ENCODE measurements at regions not wholly inside any gene's neighbourhood (a gene's known extent, or its start where the extent isn't known, plus 50 kb on each side); places are given as distances from the start of the nearest gene placed in this dataset.

- no peak overlapping the region for H3K18ac ChIP-seq (ENCODE audit: low read depth, low read length)
- H3K23ac ChIP-seq (ENCODE audit: low read depth, low read length): no peak overlapping the region
- H3K27me3 ChIP-seq (ENCODE audit: control insufficient read depth, insufficient read depth, low read length): no peaks in the 10 kb centered on the region
- no peak overlapping the region for H2AK9ac ChIP-seq (replicated peaks; ENCODE audit: low read depth, low read length, poor library complexity)
- H2BK20ac ChIP-seq (ENCODE audit: low read depth, low read length): no peak overlapping the region
- TF ChIP-seq CHD1 (IDR thresholded peaks at IDR 0.05; ENCODE audit: low read depth, low read length) (no peak), CEBPB (IDR thresholded peaks at IDR 0.05; ENCODE audit: low read depth, low read length) (no peak), RAD21 (IDR thresholded peaks at IDR 0.05; ENCODE audit: low read length) (no peak), MAZ (IDR thresholded peaks at IDR 0.05; ENCODE audit: borderline replicate concordance, low read depth, low read length) (no peak), RFX5 (IDR thresholded peaks at IDR 0.05; ENCODE audit: low read depth, low read length) (no peak), FOS (IDR thresholded peaks at IDR 0.05; ENCODE audit: low read depth, low read length) (no peak), NFE2L2 (IDR thresholded peaks at IDR 0.05; ENCODE audit: low read depth, low read length) (no peak), RCOR1 (IDR thresholded peaks at IDR 0.05; ENCODE audit: insufficient replicate concordance, low read length) (no peak), MAFK (IDR thresholded peaks at IDR 0.05; ENCODE audit: low read depth, low read length) (no peak), POLR2A (IDR thresholded peaks at IDR 0.05; ENCODE audit: low read depth, low read length) (no peak), SMC3 (IDR thresholded peaks at IDR 0.05; ENCODE audit: low read depth, low read length) (no peak)
- TF ChIP-seq, protein P1, sequence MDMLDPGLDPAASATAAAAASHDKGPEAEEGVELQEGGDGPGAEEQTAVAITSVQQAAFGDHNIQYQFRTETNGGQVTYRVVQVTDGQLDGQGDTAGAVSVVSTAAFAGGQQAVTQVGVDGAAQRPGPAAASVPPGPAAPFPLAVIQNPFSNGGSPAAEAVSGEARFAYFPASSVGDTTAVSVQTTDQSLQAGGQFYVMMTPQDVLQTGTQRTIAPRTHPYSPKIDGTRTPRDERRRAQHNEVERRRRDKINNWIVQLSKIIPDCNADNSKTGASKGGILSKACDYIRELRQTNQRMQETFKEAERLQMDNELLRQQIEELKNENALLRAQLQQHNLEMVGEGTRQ (IDR thresholded peaks at IDR 0.05; ENCODE audit: low read depth, low read length): no peak
- TF ChIP-seq, protein P2, sequence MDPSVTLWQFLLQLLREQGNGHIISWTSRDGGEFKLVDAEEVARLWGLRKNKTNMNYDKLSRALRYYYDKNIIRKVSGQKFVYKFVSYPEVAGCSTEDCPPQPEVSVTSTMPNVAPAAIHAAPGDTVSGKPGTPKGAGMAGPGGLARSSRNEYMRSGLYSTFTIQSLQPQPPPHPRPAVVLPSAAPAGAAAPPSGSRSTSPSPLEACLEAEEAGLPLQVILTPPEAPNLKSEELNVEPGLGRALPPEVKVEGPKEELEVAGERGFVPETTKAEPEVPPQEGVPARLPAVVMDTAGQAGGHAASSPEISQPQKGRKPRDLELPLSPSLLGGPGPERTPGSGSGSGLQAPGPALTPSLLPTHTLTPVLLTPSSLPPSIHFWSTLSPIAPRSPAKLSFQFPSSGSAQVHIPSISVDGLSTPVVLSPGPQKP (IDR thresholded peaks at IDR 0.05; ENCODE audit: borderline replicate concordance, low read depth, low read length): no peak
- TF ChIP-seq, protein P3, sequence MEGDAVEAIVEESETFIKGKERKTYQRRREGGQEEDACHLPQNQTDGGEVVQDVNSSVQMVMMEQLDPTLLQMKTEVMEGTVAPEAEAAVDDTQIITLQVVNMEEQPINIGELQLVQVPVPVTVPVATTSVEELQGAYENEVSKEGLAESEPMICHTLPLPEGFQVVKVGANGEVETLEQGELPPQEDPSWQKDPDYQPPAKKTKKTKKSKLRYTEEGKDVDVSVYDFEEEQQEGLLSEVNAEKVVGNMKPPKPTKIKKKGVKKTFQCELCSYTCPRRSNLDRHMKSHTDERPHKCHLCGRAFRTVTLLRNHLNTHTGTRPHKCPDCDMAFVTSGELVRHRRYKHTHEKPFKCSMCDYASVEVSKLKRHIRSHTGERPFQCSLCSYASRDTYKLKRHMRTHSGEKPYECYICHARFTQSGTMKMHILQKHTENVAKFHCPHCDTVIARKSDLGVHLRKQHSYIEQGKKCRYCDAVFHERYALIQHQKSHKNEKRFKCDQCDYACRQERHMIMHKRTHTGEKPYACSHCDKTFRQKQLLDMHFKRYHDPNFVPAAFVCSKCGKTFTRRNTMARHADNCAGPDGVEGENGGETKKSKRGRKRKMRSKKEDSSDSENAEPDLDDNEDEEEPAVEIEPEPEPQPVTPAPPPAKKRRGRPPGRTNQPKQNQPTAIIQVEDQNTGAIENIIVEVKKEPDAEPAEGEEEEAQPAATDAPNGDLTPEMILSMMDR (conservative IDR thresholded peaks at IDR 0.05; ENCODE audit: low read depth, low read length): no peak
- no peaks in the 10 kb centered on the region for H3K79me1 ChIP-seq (ENCODE audit: low read depth in 1 of 2, low read length in 2 of 2)
- no peaks in the 10 kb centered on the region for H3K36me3 ChIP-seq (ENCODE audit: control insufficient read depth, insufficient read depth, low read length)
- H3K4me2 ChIP-seq (ENCODE audit: low read depth, low read length): no peak overlapping the region
- no peak overlapping the region for H4K5ac ChIP-seq (ENCODE audit: low read depth, low read length)
- WGBS, 2 experiments (ENCODE audit: extremely low coverage in 2 of 2, insufficient read length in 1 of 2): no CpG with 5 or more reads among the region's 1 CpG
- ChIA-PET CTCF (interaction anchor here (1.0 to 1.1 kb wide), 2 partner anchors 15 kb away, joined by 3 read pairs; no protein-coding TSS in a partner anchor), POLR2A (ENCODE audit: unreplicated experiment) (no interaction called here)
- no peak overlapping the region for H4K91ac ChIP-seq (ENCODE audit: insufficient read depth, low read depth, low read length)
- DNase-seq (peak; percentile 24), ATAC-seq (ENCODE audit: low read depth) (no peak)
- H2BK120ac ChIP-seq (ENCODE audit: low read depth, low read length): no peak overlapping the region
- no peak overlapping the region for H3K14ac ChIP-seq (replicated peaks; ENCODE audit: low read depth, low read length)
- no peak overlapping the region for H2AFZ ChIP-seq (replicated peaks; ENCODE audit: low read length, poor library complexity)
- H3K27ac ChIP-seq (ENCODE audit: insufficient read depth, low read length): no peak overlapping the region
- intact Hi-C loops (cut with micrococcal nuclease): no loop called here
- no peak overlapping the region for H4K8ac ChIP-seq (ENCODE audit: low read depth in 2 of 2, low read length in 2 of 2)
- no TSS peak for BruUV-seq (replicated peaks)
- dilution Hi-C loops (cut with HindIII; ENCODE audit: low sequenced_read_pairs, unreplicated experiment): no loop called here
- in situ Hi-C loops (cut with MboI; ENCODE audit: low sequenced_read_pairs): no loop called here
- H3K4ac ChIP-seq (ENCODE audit: low read depth, low read length): no peak overlapping the region
- H3K9me1 ChIP-seq (ENCODE audit: insufficient read depth, low read length): no peaks in the 10 kb centered on the region; the same call in 1 of the 2 replicates
- H2BK5ac ChIP-seq (ENCODE audit: low read depth, low read length, poor library complexity, severe bottlenecking): no peak overlapping the region
- no peak overlapping the region for H3K4me3 ChIP-seq (ENCODE audit: insufficient read depth, low read depth, low read length)
- no peaks in the 10 kb centered on the region for H4K20me1 ChIP-seq (ENCODE audit: insufficient read depth, low read length)
- H2BK15ac ChIP-seq (ENCODE audit: low read depth, low read length): no peak overlapping the region
- no peaks in the 10 kb centered on the region for H3K9me3 ChIP-seq (ENCODE audit: control insufficient read depth, insufficient read depth, low read length)
- H3K9ac ChIP-seq (ENCODE audit: low read depth, low read length): no peak overlapping the region
- no peaks in the 10 kb centered on the region for H3K4me1 ChIP-seq (ENCODE audit: control insufficient read depth, insufficient read depth, low read length)
- no peak overlapping the region for H2AK5ac ChIP-seq (ENCODE audit: low read depth, low read length)
- H3K56ac ChIP-seq (ENCODE audit: extremely low read depth, insufficient read depth, low read length): no peak overlapping the region
These were observed 162.0 kb upstream of the MC4R start for GRCh38 chr18:60534538-60534937.

Data from IMR-90 (cell line).